HG03139 (cell line): ENCODE measurements at regions not wholly inside any gene's neighbourhood (a gene's known extent, or its start where the extent isn't known, plus 50 kb on each side); places are given as distances from the start of the nearest gene placed in this dataset.
"Not testable (repeated sequence)": the region's sequence is repeated elsewhere in the genome, so short reads cannot be mapped to it uniquely, and the experiment has no call there.

Source experiments
- ATAC-seq: cut with Tn5 transposase; IDR thresholded peaks from one replicate; pipeline ENCODE4 v1.9.1; 2021; ENCODE audit not compliant: unreplicated experiment

DNA sequence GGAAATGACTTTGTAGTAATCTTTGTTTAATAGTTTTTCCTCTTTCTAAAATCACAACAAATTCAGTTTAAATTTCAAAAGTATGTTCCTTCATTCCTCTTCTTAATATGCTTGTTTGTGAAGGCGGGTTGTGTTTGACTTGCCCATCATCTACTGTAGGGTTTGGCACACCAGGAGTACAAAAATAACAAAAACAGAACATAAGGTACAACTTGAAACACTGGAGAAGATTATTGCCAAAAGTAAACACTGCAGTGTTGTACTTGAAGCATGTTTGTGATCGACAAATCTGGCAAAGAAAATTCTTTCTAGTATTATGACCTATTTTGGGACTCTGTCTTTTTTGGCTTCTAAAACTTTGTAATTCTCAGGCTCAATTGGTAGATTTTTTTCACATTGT lies 518.6 kb downstream of the SLITRK5 start:
- ATAC-seq: no peak

DNA sequence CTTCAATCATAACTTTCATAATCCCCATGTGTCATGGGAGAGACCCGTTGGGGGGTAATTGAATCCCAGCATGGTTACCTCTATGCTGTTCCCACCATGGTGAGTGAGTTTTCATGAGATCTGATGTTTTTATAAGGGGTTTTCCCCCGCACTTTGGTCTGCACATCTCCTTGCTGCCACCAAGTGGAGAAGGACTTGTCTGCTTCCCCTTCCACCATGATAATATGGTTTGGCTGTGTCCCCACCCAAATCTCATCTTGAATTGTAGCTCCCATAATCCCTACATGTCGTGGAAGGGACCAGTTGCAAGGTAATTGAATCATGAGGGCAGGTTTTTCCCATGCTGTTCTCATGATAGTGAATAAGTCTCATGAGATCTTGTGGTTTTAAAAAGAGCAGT lies 524.9 kb downstream of the SLITRK5 start:
- no peak for ATAC-seq

DNA sequence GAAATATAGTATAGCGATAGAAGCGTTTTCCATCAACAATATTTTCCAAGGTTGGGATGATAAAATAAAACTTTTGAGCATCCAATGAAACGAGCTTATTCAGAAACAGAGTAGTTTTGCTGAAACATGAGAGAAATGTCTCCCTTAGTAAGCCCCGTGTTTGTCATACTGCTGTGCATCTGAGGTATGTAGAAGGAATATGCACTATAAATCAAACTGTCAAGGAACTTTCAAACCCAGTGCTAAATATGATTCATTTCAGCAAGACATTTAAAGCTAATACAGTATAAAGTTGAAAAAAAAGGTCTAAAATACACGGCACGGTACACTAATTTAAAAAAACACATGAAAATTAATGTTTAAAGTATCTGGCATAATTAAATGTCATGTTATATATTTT lies 546.2 kb downstream of the SLITRK5 start:
- no peak for ATAC-seq

DNA sequence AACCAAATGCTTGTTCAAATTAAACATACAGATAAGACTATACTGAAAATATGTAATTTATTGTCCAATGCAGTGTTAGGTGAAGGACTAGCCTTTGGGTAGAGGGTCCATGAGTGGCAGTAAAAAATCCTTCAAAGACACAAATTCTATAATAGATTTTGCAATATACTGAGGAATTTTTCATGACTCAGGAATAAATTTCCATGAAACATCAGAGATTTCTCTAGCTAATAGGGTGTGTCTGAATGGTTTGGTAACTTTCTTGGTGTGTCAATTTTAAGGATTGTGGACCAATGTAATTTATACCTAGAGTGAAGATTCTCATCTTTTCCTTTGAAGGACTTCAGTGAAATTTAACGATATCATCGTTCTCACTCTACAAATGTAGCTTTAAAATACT lies 546.7 kb downstream of the SLITRK5 start:
- no peak for ATAC-seq

DNA sequence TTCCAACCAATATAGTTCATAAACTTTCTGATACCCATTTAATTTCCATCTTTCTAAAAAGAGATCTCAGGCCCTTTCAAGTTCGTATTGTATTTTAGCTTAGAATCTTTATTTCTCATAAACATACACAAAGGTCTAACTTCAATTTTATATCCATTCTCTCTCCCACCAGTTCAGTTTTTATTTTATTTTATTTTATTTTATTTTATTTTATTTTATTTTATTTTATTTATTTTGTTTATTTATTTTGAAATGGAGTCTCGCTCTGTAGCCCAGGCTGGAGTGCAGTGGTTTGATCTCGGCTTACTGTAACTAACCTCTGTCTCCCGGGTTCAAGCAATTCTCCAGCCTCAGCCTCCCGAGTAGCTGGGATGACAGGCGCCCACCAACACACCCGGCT lies 552.8 kb downstream of the SLITRK5 start:
- no peak for ATAC-seq

DNA sequence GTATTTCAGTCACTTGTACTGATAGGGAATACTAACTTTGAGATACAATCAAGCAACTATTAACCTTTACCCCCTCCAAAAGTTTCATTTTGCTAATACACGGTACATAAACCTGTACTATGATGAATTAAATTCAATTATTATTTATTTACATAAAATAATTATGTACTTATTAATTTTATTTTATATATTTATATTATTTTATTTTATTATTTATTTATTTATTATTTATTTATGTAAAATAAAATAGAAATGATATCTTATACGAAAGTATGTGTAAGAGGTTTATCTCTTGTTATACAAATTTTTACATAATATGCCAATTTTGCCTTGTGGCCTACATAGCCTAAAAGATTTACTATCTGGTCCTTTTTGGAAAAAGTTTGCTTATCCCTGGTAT lies 564.3 kb downstream of the SLITRK5 start:
- no peak for ATAC-seq

DNA sequence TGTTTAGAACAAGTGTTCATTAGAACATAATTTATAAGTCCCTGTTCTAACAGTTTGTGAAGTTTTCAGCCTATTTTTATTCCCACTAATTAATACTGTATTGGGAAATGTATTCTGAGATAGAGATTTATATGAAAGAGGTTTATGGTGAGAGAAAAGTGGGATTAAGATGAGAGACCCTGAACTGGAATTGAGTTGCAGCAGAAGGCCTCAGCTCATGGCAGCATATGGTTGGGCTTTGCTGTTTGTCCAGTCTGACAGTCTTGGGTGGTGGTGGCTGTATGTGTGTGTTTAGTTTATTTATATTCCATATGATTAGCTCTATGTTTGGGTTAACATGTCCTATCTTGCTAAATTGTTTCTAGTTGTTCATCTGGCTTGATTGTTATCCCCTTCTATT lies 575.1 kb downstream of the SLITRK5 start:
- ATAC-seq: no peak

DNA sequence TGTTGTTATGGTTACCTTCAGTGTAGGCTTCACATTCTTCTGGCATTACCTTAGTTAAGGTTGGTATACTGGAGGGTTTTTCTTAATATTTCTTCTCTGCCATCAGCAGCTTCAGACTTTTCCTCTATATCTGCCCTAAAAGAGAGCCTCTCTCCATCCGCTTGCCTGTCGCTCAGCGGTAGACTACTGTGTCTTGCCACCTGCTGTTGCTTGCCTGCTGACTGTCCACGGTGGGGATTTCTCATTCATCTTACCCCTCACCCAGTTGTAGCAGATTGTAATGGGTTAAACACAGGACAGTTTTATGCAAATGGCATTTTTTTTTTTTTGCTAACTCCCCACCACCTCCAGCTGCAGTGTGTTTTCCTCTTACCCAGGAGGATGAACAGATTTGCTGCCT lies 577.2 kb downstream of the SLITRK5 start:
- no peak for ATAC-seq

DNA sequence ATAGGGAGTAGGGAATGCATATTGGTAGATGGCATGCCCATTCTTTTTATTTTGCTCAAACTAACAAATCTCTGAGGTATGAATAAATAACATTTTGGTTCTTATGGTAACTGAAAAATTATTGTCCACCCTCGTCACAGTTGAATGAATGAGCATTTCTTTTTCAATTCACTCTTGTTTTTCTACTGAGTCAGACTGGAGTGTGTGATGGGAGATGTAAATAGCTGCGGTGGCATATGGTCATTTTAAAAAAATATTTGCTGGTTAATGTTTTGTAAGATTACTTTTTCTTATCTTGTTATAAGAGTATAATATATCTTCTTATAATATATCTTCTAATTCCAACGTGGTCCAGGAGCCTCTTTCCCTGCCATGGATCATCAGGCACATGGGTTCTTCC lies 586.5 kb downstream of the SLITRK5 start:
- ATAC-seq: no peak

DNA sequence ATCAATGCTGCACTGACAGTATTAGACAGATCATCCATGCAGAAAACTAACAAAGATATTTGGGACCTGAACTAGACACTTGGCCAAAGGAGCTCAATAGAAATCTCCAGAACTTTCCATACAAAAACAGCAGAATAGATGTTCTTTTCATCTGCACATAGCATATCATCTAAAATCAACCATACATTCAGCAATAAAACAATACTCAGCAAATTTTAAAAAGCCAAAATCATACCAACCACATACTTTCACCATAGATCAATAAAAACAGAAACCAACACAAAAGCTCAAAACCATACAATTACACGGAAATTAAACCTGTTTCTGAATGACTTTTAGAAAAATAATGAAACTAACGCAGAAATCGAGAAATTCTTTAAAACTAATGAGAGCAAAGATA lies 592.6 kb downstream of the SLITRK5 start:
- no peak for ATAC-seq

DNA sequence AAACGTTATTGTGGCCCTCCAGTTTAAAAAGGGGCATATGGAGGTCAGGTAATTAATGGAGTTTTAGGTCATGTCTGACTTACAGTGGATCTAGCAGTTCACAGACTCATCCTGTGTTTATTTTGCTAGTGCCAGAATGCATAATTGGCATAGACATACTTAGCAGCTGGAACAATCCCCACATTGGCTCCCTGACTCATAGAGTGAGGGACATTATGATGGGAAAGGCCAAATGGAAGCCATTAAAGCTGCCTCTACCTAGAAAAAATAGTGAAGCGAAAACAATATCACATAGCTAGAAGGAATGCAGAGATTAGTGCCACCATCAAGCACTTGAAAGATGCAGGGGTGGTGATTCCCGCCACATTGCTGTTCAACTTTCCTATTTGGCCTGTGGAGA lies 610.7 kb downstream of the SLITRK5 start:
- no peak for ATAC-seq

DNA sequence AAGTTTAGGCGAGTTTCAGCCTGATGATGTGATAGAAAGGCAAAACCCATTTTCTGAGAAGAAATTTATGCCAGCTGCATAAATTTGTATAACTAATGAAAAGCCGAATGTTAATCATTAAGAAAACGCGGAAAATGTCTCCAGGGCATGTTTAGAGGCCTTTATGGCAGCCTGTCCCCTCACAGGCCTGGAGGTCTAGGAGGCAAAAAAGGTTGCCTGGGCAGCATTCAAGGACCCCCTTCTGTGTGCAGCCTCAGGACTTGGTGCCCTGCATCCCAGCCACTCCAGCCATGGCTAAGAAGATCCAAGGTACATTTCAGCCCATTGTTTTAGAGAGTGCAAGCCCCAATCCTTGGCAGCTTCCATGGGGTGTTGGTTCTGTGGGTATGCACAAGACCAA lies 614.2 kb downstream of the SLITRK5 start:
- ATAC-seq: no peak

DNA sequence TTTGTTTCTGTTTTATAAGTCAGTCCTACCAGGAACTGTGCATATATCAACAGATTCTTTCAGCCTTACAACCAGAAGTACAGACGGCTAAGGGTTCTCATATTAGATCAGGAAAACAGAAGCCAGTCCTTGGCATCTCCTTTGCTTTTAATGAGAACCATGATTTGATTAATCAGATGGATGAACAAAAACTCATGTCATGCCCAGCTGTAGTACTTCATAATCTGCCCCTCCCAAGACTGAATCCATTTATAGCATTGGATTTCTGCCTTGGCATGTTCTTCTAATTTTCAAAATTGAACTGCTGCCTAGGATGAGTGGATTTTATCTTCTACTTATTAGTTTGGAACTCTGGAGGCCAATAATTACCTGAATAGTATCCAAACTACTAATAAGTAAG lies 617.2 kb downstream of the SLITRK5 start:
- ATAC-seq: no peak

DNA sequence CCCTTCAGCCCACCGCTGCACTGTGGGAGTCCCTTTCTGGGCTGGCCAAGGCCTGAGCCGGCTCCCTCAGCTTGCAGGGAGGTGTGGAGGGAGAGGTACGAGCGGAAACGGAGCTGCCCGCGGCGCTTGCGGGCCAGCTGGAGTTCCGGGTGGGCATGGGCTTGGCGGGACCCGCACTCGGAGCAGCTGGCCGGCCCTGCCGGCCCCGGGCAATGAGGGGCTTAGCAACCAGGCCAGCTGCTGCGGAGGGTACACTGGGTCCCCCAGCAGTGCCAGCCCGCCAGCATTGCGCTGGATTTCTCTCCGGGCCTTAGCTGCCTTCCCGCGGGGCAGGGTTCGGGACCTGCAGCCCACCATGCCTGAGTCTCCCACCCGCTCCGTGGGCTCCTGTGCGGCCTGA lies 620.6 kb downstream of the SLITRK5 start:
- ATAC-seq: not testable (repeated sequence)

DNA sequence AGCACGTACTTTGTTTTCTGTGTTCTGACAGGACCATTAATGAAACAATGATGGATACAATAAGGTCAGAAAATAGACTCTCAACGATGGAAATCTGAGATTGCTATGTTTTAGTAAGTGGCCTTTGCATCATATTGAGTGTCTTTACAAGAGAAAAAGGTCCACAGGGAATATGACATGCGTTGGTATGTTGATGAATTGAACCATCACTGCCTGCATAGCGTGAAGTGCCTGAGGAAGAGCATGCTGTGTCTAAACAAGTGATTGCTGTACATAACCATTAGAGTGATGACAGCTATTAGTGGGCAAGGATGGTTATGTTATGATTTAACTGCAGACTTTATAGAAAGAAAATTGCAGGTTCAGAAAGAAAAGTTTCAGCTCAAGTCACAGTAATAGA lies 623.2 kb downstream of the SLITRK5 start:
- no peak for ATAC-seq

DNA sequence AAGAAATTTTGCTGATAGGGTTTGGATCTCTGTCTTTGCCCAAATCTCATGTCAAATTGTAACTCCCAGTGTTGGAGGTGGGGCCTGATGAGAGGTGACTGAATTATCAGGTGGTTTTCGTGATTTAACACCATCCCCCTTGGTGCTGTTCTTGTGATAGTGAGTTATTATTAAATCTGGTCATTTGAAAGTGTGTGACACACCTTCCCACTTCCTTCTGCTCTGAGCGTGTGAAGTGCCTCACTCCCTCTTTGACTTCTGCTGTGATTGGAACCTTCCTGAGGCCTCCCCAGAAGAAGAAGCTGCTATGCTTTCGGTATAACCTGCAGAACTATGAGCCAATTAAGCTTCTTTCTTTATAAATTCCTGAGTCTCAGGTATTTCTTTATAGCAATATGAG lies 632.0 kb downstream of the SLITRK5 start:
- ATAC-seq: no peak

DNA sequence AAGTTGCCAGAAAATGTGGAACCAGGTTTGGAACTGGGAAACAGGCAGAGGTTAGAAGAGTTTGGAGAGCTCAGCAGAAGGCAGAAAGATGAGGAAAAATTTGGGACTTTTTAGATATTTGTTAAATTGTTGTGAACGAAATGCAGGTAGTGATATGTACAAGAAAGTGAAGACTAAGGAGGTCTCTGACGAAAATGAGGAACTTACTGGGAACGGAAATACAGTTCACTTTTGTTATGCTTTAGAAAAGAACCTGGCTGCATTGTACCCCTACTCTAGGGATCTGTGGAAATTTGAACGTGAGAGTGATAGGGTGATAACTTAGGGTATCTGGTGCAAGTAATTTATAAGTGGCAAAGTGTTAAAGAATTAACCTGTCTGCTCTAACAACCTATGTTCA lies 632.4 kb downstream of the SLITRK5 start:
- ATAC-seq: no peak

DNA sequence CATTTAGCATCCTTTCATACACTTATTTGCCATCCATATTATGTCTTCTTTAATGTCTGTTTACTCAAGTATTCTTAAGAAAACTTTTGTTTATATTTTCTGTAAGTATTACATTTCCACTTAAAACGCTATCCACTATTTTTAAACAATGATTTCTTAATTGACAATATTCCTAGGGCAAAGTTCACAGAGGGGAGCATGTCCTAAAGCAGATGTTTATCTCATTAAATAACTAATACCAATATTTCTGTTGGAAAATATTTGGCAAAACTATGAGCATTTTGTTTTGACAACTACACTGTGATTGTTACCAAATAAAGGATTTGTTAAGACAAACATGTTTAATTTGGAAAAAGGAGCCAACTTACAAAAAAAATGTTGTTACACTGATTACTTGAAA lies 643.3 kb downstream of the SLITRK5 start:
- no peak for ATAC-seq

DNA sequence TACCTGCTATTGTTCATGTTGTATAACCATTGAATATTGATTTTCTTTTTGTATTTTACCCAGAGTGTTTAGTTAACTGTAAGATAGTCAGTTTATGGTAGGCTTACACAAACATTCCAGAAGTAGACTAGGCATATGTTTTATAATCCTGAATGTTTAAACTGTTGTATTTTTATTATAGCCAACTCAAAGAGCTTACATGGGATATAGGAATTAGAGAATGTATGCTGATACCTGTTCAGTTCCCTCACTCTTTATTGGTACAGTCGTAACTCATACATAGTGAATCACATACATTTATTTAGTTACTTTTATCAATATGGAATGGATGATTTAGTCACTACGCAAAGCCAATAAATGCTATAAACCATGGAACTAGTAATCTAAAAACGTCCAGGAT lies 657.9 kb downstream of the SLITRK5 start:
- no peak for ATAC-seq

DNA sequence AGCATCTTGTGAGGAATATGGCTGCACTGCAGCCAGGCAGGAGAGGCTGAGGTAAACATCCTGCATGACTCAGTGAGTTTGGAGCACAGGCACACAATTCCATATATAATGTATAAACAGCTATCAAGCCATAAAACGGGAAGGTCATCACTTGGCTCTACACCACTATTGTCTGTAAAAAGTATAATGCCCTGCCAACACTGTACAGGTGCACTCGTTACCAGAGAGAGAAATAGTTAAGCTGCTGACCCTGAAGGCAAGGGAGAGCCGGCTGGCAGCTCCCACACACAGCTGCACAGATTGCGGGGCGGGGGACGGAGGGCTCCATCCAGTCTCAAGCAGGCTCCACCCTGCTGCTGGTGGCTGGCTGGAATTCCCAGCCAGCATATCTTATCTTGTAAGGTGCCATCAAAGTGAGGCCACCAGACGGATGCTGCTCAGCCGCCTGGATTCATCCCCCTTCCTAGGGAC lies 668.1 kb downstream of the SLITRK5 start:
- ATAC-seq: no peak

DNA sequence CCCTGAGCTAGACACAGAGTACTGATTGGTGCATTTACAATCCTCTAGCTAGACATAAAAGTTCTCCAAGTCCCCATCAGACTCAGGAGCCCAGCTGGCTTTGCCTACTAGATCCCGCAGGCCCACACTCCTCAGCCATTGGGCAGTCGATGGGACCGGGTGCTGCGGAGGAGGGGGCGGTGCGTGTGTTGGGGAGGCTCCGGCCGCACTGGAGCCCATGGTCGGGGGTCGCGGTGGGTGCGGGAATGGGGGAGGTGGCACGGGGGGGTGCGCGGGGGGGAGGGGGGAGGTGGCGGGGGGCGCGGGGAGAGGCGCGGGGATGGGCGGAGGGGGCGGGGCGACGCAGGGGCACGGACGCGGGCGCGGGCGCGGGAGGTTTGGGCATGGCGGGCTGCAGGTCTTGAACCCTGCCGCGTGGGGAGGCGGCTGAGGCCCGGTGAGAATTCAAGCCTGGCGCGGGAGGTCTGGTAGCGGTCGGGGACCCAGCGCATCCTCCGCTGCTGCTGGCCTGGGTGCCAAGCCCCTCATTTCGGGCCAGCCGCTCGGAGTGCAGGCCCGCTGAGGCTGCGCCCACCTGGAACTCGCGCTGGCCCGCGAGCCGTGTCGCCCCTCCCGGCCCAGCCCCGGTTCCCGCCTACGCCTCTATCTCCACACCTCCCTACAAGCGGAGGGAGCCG lies 674.1 kb downstream of the SLITRK5 start:
- ATAC-seq: no peak

DNA sequence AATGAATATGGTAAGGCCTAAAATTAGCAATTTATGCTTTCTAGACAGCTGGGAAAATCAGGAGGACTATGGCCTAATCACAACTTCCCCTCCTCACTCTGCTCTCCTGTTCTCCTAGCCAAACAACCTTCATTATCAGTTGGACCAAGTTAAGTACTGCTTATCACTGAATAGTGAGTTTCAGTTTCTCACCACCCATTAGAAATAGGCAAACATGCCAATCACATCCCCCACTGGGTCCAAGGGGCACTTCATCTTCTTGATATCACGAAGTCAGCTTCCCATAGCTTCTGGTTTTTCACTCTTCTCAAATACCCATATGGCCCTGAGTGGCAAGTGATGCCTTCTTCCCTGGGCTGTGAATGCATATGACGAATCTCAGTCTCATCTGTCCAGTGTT lies 689.6 kb downstream of the SLITRK5 start:
- no peak for ATAC-seq

DNA sequence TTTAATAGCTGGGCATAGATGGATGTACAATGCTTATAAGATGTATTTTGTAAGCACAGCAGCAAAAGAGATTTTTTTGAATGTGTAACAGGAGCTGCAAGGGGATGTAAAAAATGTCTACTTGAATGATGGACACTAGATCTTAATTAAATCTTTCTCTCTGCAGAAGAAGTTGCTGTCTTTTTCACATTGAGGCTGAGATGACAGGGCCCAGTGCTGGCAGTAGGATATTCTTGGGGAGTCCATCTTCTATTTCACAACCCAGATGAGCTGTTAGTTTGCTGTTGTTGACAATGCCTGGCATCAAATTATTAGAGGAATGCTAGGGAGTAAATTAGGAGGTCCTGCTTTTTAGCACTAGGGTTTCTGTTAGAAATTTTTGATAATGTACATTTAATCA lies 698.7 kb downstream of the SLITRK5 start:
- no peak for ATAC-seq
